SKM-1 treated with dmso at 0.1 percent for 144 hours (cell line): ENCODE measurements at regions not wholly inside any gene's neighbourhood (a gene's known extent, or its start where the extent isn't known, plus 50 kb on each side); places are given as distances from the start of the nearest gene placed in this dataset.

Experiments
- DNase-seq: peaks from one replicate; lab custom pipeline; 2025; ENCODE audit not compliant: unreplicated experiment; lab: John Stamatoyannopoulos, UW

DNA sequence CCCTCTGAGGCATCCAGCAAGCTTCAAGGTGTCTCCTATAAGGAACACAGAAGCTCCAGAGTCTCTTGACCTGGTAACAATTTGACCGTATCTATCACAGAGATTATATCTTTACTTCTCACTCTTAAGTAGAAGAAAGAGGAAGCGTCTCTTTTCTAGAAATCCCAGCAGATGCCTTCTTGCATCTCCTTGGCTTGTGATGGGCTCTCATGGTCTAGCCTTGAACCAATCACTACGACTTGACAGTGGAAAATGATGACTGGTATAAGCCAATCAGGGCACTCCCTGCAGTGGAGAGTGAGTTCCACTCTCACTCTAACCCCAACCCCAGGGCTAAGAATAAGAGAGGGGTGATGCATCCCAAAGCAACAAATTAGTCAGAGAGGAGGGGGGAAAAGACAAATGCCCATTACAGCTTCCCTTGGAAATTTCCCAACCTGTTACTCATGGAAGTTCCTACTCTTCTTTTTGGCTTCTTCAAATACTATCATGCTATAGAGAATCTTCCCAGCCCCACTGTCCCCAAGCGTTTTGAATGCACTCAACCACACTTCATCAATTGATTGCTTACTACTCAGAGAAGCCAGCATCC lies 293.5 kb downstream of the MN1 start:
- no peak for DNase-seq

DNA sequence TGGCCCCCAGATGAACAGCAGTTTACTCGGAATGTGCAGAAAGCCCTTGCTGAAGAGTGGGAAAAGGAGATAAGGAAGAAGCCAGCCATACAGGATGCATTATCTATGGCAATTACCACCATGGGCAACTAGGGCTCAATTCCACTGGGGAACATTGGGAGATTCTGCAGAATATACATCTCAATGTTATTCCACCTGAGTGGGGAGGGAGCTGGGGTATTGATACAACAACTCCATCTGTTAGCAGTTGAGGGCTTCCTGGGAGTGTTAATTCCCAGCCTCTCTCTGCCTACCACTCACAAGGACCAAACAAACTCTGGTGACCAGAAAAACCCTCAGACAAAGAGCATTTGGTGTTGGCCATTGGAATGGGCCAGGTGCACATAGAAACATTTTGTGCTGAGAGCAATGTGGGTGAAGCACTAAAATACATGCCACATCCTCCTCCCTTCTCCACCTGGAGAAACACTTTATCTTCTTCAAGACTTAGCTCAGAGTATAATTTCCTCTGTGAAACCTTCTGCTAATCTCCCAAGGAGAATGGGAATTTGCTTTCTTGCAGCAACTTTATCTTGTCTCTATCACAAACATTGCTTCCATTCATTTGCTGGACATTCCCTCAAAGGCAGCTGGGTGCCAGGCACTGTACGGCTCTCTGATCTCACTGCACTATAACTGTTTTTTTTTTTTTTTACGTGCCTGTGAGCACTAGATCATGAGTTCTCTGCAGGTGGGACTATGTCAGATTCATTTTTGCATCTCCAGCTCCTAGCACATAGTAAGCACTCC lies 292.2 kb downstream of the MN1 start:
- no peak for DNase-seq

DNA sequence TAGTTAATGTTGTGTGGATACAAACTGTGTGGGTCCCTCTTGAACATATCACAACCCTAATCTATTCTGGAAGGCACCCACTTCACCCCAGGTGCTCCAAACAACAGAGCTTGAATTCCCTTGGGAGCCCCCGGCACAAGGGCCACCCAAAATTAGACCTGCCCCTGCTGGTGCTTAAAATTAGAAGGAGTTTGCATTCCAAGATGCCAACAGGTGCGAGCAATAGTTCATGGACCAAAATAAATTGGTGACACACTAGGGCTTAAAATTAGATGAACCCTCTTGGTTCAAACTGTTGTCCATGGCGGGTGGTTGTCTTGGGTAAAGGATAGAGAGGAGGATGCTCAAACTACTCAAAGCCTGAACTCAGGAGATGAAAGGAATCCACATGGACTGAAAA lies 291.5 kb downstream of the MN1 start:
- no peak for DNase-seq

DNA sequence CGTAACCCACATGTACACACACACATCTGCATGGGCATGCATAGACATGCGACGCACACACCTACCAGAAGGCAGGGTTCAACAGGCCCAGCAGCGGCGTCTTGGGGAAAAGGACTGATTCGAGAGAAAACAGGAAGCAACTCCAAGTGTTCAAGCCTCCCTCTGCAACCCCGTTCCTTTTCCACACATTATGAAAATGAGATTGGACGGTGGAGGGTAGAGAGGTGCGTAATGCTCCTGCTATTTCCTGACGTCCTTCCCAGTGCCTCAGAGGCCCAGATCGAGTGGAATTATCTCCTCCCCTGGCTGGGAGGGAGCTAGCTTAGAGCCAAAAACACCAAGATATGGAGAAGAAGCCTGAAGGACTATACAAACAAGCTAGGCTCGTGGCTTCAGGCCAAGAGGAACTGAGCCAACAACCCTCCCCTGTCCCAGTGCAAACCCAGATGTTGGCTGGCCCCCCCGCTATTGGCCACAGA lies 289.2 kb downstream of the MN1 start:
- DNase-seq = peak; percentile 6

DNA sequence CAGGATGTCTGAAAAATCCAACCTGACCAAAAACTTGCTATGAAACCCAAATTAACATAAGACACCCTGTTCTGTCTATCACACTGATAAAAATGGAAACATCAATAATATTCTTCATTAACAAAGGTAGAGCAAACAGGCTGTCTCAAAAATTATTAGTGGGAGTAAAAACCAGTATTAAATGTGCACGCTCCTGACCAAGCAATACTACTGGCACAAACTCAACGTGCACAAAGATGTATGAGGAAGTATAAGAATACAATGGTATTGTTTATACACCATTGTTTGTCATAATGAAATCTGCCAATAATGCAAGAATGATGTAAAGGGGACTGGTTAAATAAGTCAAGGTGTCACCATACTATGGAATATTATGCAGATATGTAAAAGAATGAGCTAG lies 288.5 kb downstream of the MN1 start:
- no peak for DNase-seq

DNA sequence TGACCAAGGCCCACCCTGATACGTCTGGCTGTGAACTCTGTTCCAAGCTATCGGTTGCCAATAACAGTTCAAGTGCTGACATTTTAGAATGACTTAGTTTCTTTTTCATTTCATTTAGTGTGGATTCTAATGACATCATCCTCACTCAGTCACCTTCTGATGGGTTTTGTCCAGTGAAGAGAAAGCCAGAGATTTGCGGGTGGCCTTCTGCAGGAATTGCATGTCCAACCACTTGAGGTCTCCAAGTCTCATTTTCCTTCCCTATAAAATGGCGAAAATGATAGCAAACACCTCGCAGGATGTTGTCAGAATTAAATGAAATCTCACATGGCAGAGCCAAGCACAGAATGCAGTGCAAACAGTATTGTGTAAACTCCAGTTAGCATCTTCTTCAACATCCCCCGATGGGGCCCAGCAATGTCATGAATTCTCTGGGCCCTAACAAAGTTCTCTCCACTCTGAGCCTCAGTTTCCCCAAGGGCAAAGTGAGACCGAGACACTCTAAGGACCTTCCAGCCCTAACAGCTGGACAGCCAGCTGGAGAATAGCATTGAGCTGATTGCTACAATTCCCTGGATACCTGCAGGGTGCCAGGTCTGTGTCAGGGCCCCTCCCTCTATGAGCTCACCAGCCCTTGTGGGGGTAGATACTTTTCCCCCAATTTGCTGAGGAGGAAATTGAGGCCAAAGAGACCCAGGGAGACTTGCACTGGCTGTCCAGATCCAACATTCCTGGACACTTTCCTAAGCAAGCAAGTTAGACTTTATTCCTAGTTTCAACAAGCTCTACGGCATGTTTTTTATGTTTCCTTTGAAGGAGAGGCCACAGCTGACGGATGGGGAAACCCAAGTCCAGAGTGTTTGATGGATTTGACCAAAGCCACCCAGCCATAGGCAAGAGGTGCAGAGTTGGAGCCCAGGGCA lies 286.7 kb downstream of the MN1 start:
- no peak for DNase-seq

DNA sequence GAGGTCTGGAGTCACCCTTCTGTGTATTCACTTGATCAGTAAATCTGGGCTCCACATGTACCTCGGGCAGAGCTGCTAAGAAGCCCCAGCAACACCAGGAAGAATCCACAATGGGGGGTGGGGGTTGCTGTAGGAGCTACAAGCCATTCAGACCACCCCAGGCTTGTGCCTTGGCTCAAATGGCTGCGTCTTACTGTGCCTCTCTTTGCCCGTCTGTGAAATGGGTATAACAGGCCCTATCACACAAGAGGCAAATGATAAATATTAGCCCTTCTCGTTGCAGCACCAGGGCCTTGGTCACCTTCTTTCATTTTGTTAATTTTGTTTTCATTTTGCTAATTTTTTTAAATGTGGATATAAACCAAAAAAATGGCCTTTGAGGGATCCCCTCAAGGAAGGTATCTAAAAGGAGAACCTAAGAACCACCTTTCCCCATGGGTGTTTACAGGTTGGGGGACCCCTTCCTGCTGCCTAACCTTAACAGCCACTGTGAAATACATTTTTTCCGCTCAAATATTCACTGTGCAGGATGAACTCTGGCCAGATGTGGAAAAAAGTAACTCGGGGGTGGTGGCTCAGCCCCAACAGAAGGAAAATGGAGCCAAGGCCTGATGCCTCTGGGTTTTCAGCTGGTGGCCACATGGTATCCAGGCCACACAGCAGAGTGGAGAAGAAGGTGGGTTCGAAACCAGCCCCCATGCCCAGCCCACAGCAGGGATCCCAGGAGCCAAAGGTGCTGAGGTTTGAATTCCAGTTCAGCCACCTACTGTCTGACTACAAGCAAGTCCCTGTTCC lies 284.0 kb downstream of the MN1 start:
- no peak for DNase-seq

DNA sequence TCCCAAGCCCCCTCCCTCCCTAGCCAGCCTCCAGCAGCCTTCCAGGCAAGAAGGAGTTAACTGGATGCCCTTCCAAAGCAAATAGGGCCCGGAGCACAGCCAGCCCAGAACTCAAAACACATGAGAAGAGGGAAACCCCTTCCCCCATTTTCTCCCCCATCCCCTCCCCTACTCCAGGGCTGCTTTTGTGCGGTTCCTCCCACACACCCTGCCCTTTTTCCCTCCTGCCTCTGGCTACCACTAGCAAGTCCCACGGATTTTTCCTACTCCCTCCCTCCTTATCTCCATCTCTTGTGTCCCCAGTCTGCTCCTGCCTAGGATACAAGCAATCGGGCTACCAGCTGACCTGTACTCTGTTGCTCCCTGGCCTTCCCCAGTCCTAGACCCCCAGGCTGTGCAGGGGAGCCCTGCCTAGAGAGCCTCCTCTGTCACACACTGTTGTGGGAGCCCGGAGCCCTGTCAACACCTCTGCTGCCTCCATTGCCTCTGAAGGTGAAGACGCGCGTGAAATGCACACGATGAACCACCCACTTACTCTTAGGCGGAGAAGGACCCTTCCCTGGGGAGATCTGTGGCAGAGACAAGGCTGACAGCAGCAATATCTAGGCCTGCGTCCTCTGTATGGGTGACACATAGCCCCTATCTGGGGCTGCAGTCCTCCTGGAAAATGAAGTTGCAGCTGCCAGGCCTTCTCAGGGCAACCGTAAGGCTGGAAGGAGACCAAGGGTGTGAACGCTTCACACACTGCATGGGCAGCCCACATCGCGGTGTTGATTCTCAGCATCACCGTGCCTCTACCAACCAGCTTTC lies 282.8 kb downstream of the MN1 start:
- no peak for DNase-seq

DNA sequence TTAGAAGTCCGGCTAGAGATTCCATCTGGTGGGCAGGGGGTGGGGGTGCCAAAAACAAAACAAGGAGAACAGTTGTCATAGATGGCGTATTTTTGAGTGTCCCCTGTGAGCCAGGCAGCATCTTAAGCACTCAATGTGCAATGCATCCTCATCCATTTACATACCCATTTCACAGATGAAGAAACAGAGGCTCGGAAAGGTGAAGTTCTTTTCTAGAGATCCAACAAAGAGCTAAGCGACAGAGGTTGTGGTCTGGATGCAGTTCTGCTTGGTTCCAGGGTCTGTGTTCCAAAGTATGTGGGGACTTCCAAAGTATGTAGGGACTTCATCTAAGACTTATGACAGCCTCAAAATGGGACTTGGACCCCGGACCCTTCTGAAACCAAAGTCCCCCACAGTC lies 277.8 kb downstream of the MN1 start:
- DNase-seq = no peak

DNA sequence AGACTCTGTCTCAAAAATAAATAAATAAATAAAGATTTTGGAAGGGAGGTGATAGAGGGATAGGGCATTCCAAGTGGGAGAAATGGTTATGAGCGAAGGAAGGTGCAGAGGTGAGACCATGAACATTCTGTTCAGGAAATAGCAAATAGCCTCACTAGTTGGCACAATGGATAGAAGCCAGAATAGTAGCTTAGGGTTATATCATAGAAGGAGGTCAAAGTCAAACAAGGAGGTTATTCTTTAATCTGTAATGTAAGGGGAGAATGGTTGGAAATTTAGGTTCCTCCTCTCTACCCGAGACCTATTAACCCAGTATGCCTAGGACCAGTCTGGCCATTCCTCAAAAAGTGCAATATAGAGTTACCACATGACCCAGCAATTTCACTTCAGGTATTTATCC lies 275.8 kb downstream of the MN1 start:
- no peak for DNase-seq

DNA sequence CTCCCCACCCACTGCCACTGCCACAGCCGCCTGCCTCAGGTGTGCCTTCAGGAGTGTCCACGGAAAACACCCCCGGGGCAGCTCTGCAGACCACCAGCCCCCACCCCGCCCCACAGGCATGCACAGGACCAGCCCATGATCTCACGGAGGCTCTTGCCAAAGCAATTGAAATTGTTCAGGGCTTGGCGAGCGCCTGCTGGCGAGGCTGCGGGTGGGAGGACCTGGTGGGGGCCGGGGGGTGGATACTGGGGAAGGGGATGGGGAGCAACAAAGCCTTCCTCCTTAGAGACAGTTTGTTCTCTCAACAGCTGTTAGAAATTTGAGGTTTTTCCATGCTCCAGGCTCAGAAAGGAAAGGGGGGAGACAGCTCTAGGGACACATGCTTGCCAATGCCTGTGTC lies 274.7 kb downstream of the MN1 start:
- DNase-seq = no peak

DNA sequence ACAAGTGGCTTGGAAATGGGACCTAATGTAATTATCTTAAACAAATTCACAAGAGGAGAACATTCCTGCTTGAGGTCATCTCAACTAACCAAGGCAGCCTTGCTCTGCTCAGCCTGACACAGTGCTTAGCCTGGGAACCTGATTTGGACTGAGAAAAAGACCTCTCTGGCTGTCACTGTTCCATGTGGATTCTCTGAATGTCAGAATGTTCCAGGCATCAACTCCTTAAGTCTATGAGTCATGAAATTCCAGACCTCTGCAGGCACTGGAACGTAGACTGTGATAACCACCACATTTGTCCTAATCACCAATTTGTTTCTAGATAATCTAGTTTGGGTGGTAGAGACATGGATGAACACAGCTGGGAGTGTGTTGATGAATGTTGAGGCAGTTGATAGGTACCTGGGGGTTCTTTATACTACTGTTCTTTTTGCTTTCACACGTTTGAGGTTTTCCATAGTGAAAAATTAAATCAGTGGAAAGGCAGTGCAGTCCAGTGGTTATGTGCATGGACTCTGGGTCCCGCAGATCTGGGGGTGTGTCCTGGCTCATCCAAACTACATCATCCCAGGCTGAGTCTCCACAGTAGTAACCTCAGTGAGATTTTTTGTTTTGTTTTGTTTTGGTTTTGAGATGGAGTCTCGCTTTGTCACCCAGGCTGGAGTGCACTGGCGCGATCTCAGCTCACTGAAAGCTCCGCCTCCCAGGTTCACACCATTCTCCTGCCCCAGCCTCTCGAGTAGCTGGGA lies 269.6 kb downstream of the MN1 start:
- DNase-seq = no peak

DNA sequence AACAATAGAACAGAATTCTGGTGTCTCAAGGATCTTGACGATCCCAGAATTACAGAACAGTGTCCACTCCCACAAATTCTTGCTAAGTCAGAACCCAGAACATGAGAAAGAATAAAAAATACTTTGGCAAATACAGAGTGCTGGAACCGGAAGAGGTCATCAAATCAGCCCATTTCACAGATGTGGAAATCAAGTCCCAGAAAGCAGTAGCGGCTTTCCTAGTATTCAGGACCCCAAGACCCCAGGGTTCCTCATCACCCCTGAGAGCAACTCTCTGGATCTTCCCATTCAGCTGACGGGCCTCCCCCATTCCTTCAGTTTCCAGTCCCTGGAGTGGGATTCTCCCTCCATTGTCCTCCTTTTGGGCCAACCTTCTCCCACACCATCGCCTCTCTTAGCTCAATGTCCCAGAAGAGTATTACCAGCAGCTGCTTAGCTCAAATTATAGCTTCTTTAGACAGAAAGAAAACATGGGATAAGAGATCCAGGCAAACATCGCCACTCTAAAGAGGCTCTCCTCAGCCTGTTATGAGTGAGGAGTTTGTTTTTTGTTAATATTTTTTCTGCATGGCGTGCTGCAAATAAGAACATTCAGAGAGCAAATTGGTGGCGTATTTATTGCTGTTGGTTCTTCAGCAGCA lies 268.3 kb downstream of the MN1 start:
- no peak for DNase-seq

DNA sequence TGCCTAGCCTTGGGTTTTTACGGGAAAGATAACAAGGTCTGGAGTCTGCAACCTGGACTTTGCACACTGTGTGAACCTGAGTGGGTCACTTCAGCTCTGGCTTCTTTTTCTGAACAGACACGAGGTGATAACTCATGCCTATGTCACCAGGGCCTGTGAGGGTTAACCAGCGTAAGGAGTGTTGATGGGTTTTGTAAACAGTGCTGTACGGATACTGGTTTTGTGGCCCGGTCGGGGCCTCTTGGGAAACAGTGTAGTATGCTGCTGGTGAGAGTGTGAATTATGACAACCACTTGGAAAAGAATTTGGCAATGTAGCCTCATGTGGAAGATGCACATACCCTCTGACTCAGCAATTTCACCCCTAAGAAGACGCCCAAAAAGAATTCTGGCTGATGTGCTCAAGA lies 266.8 kb downstream of the MN1 start:
- no peak for DNase-seq

DNA sequence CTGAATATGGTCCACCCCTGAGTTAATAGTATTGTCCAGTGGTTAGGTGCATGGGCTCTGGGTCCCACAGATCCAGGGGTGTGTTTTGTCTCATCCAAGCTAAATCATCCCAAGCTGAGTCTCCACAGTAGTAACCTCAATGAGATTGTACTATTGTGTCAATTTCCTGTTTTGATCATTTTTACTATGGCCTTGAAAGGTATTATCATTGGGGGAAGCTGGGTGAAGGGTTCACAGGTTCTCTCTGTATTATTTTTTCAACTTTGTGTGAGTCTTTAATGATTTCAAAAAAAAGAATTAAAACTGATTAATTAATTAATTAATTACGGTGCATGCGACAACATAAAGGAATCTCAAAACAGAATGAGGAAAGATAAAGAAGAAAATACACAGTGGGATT lies 266.1 kb downstream of the MN1 start:
- DNase-seq = no peak

DNA sequence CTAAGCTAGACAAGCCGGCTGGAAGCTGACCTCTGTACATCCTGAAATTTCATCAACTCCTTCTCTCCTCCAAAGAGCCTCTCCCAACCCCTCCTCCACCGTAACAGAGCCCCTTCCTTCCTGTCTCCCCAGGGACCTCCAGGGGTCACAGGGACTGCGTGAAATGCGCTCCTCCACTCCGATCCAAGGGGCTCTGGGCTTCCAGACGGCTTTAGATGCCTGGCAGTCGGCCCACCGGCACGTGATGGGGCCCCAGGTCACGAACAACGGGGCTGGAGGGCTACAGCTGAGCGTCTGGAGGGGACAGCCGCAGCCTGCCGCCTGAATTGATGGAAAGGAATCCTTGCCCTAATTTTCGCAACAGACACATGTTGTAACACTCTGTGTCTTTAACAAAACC lies 264.1 kb downstream of the MN1 start:
- DNase-seq = no peak

DNA sequence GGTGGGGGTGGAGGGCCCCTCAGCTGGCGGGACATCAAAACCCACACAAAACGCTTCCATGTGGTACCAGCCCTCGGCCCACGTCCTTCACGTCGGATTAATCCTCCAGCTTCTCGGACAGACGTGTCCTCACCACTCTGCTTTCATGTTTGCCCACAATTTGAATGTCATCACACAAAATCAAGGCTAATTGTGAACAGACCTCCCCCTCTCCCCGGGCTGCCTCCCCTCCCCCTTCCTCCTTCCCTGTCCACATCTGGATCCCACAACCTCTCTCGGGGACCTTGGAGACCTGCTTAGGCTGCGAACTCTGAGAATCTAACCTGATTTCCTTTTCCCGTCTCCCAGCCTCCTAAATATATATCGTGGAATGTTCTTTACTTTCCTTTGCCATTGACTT lies 262.9 kb downstream of the MN1 start:
- no peak for DNase-seq

DNA sequence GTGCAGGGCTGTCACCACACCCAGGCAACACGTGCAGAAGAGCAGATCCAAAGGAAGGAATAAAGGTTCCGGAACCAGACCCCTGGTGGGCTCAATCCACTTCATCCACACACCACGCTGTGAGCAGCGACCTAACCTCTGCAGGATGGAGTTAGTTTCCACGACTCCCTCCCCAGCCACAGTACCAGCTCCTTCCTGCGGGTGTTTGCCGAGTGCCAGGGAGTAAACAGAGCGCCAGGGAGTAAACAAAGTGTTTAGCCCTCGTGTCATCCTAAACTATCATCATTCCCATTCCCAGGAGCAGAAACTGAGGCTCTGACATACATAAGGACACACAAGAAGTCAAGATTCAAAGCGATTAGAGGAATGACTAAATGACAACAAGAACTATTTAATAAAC lies 261.3 kb downstream of the MN1 start:
- no peak for DNase-seq
